ENCODE measurements at regions not wholly inside any gene's neighbourhood (a gene's known extent, or its start where the extent isn't known, plus 50 kb on each side); places are given as distances from the start of the nearest gene placed in this dataset.

GRCh38 chr6:99114769-99115406 lies 167.1 kb upstream of the FBXL4 start:
- ATAC-seq (ENCODE audit: low FRiP score): no peak
- TF ChIP-seq CTCF (IDR thresholded peaks at IDR 0.05): no peak
- no peak for DNase-seq (ENCODE audit: low spot score)

- TF ChIP-seq CTCF (IDR thresholded peaks at IDR 0.05): no peak
- DNase-seq (ENCODE audit: low spot score) (no peak), ATAC-seq (ENCODE audit: low FRiP score) (no peak)
Observed at GRCh38 chr6:99111590-99111989, 163.8 kb upstream of the FBXL4 start.

GRCh38 chr6:99110029-99110428 lies 162.3 kb upstream of the FBXL4 start:
- DNase-seq (ENCODE audit: low spot score) (no peak), ATAC-seq (ENCODE audit: low FRiP score) (no peak)
- TF ChIP-seq CTCF (IDR thresholded peaks at IDR 0.05): no peak

- ATAC-seq (ENCODE audit: low FRiP score) (no peak), DNase-seq (ENCODE audit: low spot score) (no peak)
- no peak for TF ChIP-seq CTCF (IDR thresholded peaks at IDR 0.05)
Observed at GRCh38 chr6:99104218-99104617, 156.5 kb upstream of the FBXL4 start.

- ATAC-seq (ENCODE audit: low FRiP score): no peak
- TF ChIP-seq CTCF (IDR thresholded peaks at IDR 0.05): no peak
- no peak for DNase-seq (ENCODE audit: low spot score)
Observed at GRCh38 chr6:99099243-99099642, 151.5 kb upstream of the FBXL4 start.

- no peak for TF ChIP-seq CTCF (IDR thresholded peaks at IDR 0.05)
- DNase-seq (ENCODE audit: low spot score) (no peak), ATAC-seq (ENCODE audit: low FRiP score) (no peak)
Observed at GRCh38 chr6:99096170-99096569, 148.4 kb upstream of the FBXL4 start.

GRCh38 chr6:99093456-99094190 lies 145.9 kb upstream of the FBXL4 start:
- DNase-seq (ENCODE audit: low spot score) (no peak), ATAC-seq (ENCODE audit: low FRiP score) (no peak)
- no peak for TF ChIP-seq CTCF (IDR thresholded peaks at IDR 0.05)

Data from omental fat pad (tissue), 3 donors.